Activated effector memory CD4-positive, alpha-beta T cell treated with anti-CD3 and anti-CD28 coated beads, Interleukin-2, amount 50 U/mL, for 16 hours (primary cell): ENCODE measurements at regions not wholly inside any gene's neighbourhood (a gene's known extent, or its start where the extent isn't known, plus 50 kb on each side); places are given as distances from the start of the nearest gene placed in this dataset.
"Not testable (repeated sequence)": the region's sequence is repeated elsewhere in the genome, so short reads cannot be mapped to it uniquely, and the experiment has no call there.

ENCODE experiments used
- DNase-seq: peaks from one replicate; pipeline ENCODE4 v3.0.0-alpha.2; 2020

- DNase-seq: no peak
Measured at GRCh38 chr6:165770397-165771082, 107.5 kb upstream of the PDE10A start.

- no peak for DNase-seq
Measured at GRCh38 chr6:165769884-165770283, 106.8 kb upstream of the PDE10A start.

GRCh38 chr6:165769401-165769800, 106.4 kb upstream of the PDE10A start:
- DNase-seq: no peak

GRCh38 chr6:165768961-165769360, 105.9 kb upstream of the PDE10A start:
- no peak for DNase-seq

- DNase-seq: no peak
Measured at GRCh38 chr6:165767228-165767627, 104.2 kb upstream of the PDE10A start.

GRCh38 chr6:165766457-165766856, 103.4 kb upstream of the PDE10A start:
- no peak for DNase-seq

- DNase-seq: no peak
Measured at GRCh38 chr6:165766026-165766425, 103.0 kb upstream of the PDE10A start.

- DNase-seq: not testable (repeated sequence)
Measured at GRCh38 chr6:165765256-165765655, 102.2 kb upstream of the PDE10A start.

- DNase-seq: no peak
Measured at GRCh38 chr6:165762876-165763275, 99.8 kb upstream of the PDE10A start.

GRCh38 chr6:165762125-165762524, 99.1 kb upstream of the PDE10A start:
- DNase-seq: no peak

GRCh38 chr6:165760803-165761185, 97.8 kb upstream of the PDE10A start:
- DNase-seq: no peak

GRCh38 chr6:165760126-165760802, 97.2 kb upstream of the PDE10A start:
- no peak for DNase-seq

- no peak for DNase-seq
Measured at GRCh38 chr6:165758441-165758840, 95.4 kb upstream of the PDE10A start.

GRCh38 chr6:165755583-165755982, 92.5 kb upstream of the PDE10A start:
- no peak for DNase-seq

GRCh38 chr6:165753506-165753905, 90.5 kb upstream of the PDE10A start:
- no peak for DNase-seq

GRCh38 chr6:165752451-165752850, 89.4 kb upstream of the PDE10A start:
- no peak for DNase-seq

- no peak for DNase-seq
Measured at GRCh38 chr6:165751486-165751885, 88.4 kb upstream of the PDE10A start.

GRCh38 chr6:165749163-165749562, 86.1 kb upstream of the PDE10A start:
- DNase-seq: no peak

- no peak for DNase-seq
Measured at GRCh38 chr6:165748390-165748789, 85.3 kb upstream of the PDE10A start.

GRCh38 chr6:165747963-165748362, 84.9 kb upstream of the PDE10A start:
- no peak for DNase-seq

GRCh38 chr6:165746331-165746730, 83.3 kb upstream of the PDE10A start:
- DNase-seq: no peak

GRCh38 chr6:165745492-165745891, 82.5 kb upstream of the PDE10A start:
- DNase-seq: no peak

GRCh38 chr6:165744555-165745228, 81.7 kb upstream of the PDE10A start:
- DNase-seq: no peak

GRCh38 chr6:165743366-165743898, 80.4 kb upstream of the PDE10A start:
- no peak for DNase-seq
